Fibroblast of pulmonary artery (primary cell): ENCODE measurements at regions not wholly inside any gene's neighbourhood (a gene's known extent, or its start where the extent isn't known, plus 50 kb on each side); places are given as distances from the start of the nearest gene placed in this dataset.
"Not testable (repeated sequence)": the region's sequence is repeated elsewhere in the genome, so short reads cannot be mapped to it uniquely, and the experiment has no call there.

ENCODE experiments used
- DNase-seq: peaks from one replicate; pipeline ENCODE4 v3.0.0-alpha.2; 2010; ENCODE audit warnings: low read depth
- H3K4me3 ChIP-seq: replicated peaks from 2 replicates; pipeline ENCODE4 v1.5.1; 2011; ENCODE audit warnings: low read depth, mild to moderate bottlenecking, control low read depth, low read length, moderate library complexity
- CTCF ChIP-seq: IDR thresholded peaks from 2 replicates; pipeline ENCODE4 v1.5.1; 2011; ENCODE audit warnings: mild to moderate bottlenecking, control low read depth, low read length, inconsistent platforms; ENCODE audit errors: missing control alignments

DNA sequence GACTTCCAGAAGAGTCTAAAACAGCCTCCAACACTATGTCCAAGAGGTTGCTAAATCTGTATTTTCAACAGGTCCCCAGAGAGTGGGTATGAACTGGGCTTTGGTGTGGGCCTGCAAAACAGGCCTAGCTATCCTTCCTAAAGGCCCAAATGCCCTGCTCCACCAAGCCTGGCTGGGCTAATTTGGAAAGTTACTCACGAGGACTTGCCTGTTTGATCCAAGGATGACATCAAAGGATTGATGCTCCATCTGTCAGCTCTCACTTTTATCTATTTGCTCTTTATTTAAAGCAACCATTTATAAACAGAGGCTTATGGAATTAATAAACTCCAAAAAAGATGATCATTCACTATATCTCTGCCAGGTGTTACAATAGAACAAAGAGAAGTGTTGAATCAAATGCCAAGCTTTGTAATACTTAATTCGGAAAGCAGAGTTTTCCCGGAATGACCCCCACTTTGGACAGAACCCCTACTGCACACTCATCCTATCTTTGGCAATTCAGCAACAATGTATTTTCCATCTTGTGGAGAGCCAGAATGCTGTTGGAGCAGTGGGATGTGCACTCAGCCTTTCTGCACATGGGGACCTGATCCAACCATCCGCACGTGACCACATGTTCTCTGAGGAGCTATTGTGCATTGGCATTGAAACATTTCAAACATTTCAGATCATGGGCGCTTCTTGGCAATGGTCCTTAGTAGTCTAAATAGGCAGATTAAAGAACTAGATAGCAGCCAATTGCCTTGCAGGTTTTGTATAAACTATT, 163.3 kb upstream of the THBS1 start:
- TF ChIP-seq CTCF = no peak
- no peak for DNase-seq
- H3K4me3 ChIP-seq = no peak overlapping the region

- no peak for DNase-seq
- TF ChIP-seq CTCF = no peak
- H3K4me3 ChIP-seq = no peak overlapping the region
Observed at GRCh38 chr15:39419651-39420050, 161.2 kb upstream of the THBS1 start.

GRCh38 chr15:39420123-39420852, 160.6 kb upstream of the THBS1 start:
- H3K4me3 ChIP-seq, DNase-seq: not testable (repeated sequence)

- not testable (repeated sequence) for H3K4me3 ChIP-seq, DNase-seq
Observed at GRCh38 chr15:39420853-39421192, 160.1 kb upstream of the THBS1 start.

DNA sequence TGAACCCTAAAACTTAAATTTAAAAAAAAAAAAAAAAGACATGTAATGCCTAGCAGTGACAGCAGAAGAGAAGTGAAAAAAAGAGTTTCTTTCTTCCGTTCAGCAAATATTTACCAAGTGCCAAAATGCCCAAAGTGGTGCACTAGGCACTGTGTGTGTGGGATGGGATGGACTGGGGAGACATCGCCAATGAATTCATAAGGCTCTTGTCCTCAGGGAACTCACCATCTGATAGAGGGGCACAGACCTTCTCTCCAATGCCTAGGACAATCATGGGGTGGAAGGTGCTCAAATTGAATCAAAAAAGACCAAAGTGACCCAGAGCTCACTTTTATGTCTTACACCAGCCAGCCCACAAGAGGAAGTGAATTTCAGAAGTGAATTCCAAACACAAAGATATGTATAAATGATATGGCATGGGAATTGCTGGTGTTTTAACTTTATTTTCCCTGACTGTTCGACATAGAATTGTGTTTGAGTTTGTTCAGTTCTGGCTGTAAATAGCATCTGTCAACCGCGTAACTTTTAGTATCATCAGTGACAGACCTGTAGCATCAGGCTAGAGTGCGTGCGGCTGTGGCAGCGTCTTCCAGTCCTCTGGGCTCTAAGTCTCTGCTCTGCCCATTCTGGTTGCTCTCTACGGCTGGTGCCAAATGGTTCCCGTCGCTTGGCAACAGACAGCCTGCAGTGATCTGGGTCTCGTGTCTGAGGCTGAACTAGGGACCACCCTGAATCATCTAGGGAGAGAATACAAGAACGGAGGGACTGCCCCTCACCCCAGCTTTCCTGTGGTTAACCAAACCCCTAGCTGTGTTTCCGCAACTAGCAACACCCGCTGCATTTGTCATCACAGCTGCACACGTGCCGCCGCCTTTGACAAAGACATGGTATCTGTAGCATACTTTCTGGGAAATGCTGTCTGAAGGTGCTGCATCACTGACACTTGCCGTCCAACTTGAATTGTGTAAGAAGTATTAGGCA, 154.0 kb upstream of the THBS1 start:
- peak; percentile 93 for DNase-seq
- no peak overlapping the region for H3K4me3 ChIP-seq
- TF ChIP-seq CTCF = no peak

GRCh38 chr15:39427705-39428104, 153.2 kb upstream of the THBS1 start:
- H3K4me3 ChIP-seq = no peak overlapping the region
- DNase-seq = peak; percentile 20
- TF ChIP-seq CTCF = no peak

GRCh38 chr15:39429898-39430357, 151.0 kb upstream of the THBS1 start:
- H3K4me3 ChIP-seq = no peak overlapping the region
- TF ChIP-seq CTCF = no peak
- peak; percentile 99 for DNase-seq
